SK-N-SH (cell line): ENCODE measurements at regions not wholly inside any gene's neighbourhood (a gene's known extent, or its start where the extent isn't known, plus 50 kb on each side); places are given as distances from the start of the nearest gene placed in this dataset.

Experiments
- CTCF ChIA-PET: fragments of 300-600, 350-600 bp; formaldehyde crosslinking; extraction: SDS; loops from one replicate; lab custom pipeline; 2021; lab: Yijun Ruan, JAX
- POLR2A ChIA-PET: fragments of 350-600 bp; sonication (Branson Sonifier 250); formaldehyde crosslinking; extraction: SDS; loops from one replicate; lab custom pipeline; 2020; ENCODE audit warnings: antibody characterized with exemption, inconsistent platforms; lab: Yijun Ruan, JAX
- DNase-seq: peaks from one replicate; pipeline ENCODE4 v3.0.0; 2012
- H2AFZ ChIP-seq: fragments of 200-600 bp; sonication (generic); 2 replicates; pipeline ENCODE4 v1.8.1; 2016; ENCODE audit warnings: antibody characterized with exemption, mild to moderate bottlenecking, low read depth
- H3F3A ChIP-seq: fragments of 200-600 bp; sonication (generic); replicated peaks from 2 replicates; pipeline ENCODE3; 2016; ENCODE audit warnings: antibody characterized with exemption, mild to moderate bottlenecking; ENCODE audit not compliant: insufficient read depth
- H3K27ac ChIP-seq, 2 experiments: fragments of 200-500 bp in 1 of 2; fragments of 200-600 bp in 1 of 2; sonication (Bioruptor generic) in 1 of 2; sonication (generic), shearing (Covaris generic) in 1 of 2; 2 replicates each; pipeline versions ENCODE4 v1.5.1 to v1.6.1; 2014 to 2016; ENCODE audit warnings: low read depth in 2 of 2, inconsistent platforms in 1 of 2, low read length in 1 of 2, mild to moderate bottlenecking in 1 of 2, mixed read lengths in 1 of 2
- H3K27me3 ChIP-seq: fragments of 200-600 bp; sonication (generic), shearing (Covaris generic); 2 replicates; pipeline ENCODE4 v1.6.1; 2016; ENCODE audit warnings: mixed run types; ENCODE audit not compliant: insufficient read depth
- H3K36me3 ChIP-seq, 2 experiments: fragments of 200-500 bp in 1 of 2; fragments of 200-600 bp in 1 of 2; sonication (Bioruptor generic) in 1 of 2; sonication (generic) in 1 of 2; replicated peaks in 1 of 2; 2 replicates each; pipeline versions ENCODE3 to v1.5.1; 2014 to 2016; ENCODE audit warnings: low read length in 1 of 2, mild to moderate bottlenecking in 1 of 2; ENCODE audit not compliant: insufficient read depth in 2 of 2, control insufficient read depth in 1 of 2
- H3K4me1 ChIP-seq, 2 experiments: fragments of 200-500 bp in 1 of 2; fragments of 200-600 bp in 1 of 2; sonication (Bioruptor generic) in 1 of 2; sonication (generic), shearing (Covaris generic) in 1 of 2; 2 replicates each; pipeline versions ENCODE4 v1.5.1 to v1.6.1; 2014 to 2016; ENCODE audit warnings: low read depth in 1 of 2, low read length in 1 of 2, mixed run types in 1 of 2; ENCODE audit not compliant: insufficient read depth in 2 of 2, control insufficient read depth in 1 of 2
- H3K4me2 ChIP-seq: fragments of 200-600 bp; sonication (generic), shearing (Covaris generic); 2 replicates; pipeline ENCODE4 v1.6.1; 2017; ENCODE audit warnings: mixed run types
- H3K4me3 ChIP-seq, 2 experiments: fragments of 200-500 bp in 1 of 2; fragments of 200-600 bp in 1 of 2; sonication (Bioruptor generic) in 1 of 2; sonication (generic), shearing (Covaris generic) in 1 of 2; 2 replicates each; pipeline versions ENCODE4 v1.5.1 to v1.8.1; 2014 to 2016; ENCODE audit warnings: low read depth in 2 of 2, inconsistent platforms in 1 of 2, low read length in 1 of 2, mild to moderate bottlenecking in 1 of 2, mixed read lengths in 1 of 2, moderate library complexity in 1 of 2
- H3K79me2 ChIP-seq: fragments of 200-600 bp; sonication (generic); 2 replicates; pipeline ENCODE4 v1.8.1; 2017; ENCODE audit warnings: mild to moderate bottlenecking; ENCODE audit not compliant: insufficient read depth
- H3K9ac ChIP-seq: fragments of 200-600 bp; sonication (generic); 2 replicates; pipeline ENCODE4 v1.6.1; 2017; ENCODE audit warnings: mixed run types
- H3K9me2 ChIP-seq: fragments of 200-600 bp; sonication (generic); 2 replicates; pipeline ENCODE4 v1.6.1; 2017; ENCODE audit warnings: mixed run types
- H3K9me3 ChIP-seq: fragments of 200-600 bp; sonication (generic); 2 replicates; pipeline ENCODE4 v1.6.1; 2017; ENCODE audit warnings: mixed run types, mild to moderate bottlenecking, moderate library complexity
- H4K20me1 ChIP-seq: fragments of 200-600 bp; sonication (generic); 2 replicates; pipeline ENCODE4 v1.6.1; 2017; ENCODE audit warnings: mild to moderate bottlenecking, mixed run types; ENCODE audit not compliant: insufficient read depth
- CTCF ChIP-seq: fragments of 200-600 bp; sonication (generic); IDR thresholded peaks from 2 replicates; pipeline ENCODE4 v1.6.1; 2017; ENCODE audit warnings: antibody characterized with exemption, mild to moderate bottlenecking, moderate library complexity
- ELF1 ChIP-seq: IDR thresholded peaks from 2 replicates; pipeline ENCODE4 v1.4.0; 2012
- EZH2phosphoT487 ChIP-seq: fragments of 200-600 bp; sonication (generic); IDR thresholded peaks from 2 replicates; pipeline ENCODE4 v1.6.1; 2017; ENCODE audit warnings: low read depth, mixed run types, mild to moderate bottlenecking, antibody characterized with exemption, moderate library complexity, borderline replicate concordance
- FOSL2 ChIP-seq: IDR thresholded peaks from 2 replicates; pipeline ENCODE4 v1.4.0; 2012; ENCODE audit warnings: low read depth, mild to moderate bottlenecking, moderate library complexity, borderline replicate concordance
- FOXJ3 ChIP-seq: sonication (generic); formaldehyde crosslinking; IDR thresholded peaks from 2 replicates; pipeline ENCODE4 v1.5.1; 2020; ENCODE audit warnings: mild to moderate bottlenecking, missing genetic modification reagents
- FOXM1 ChIP-seq: IDR thresholded peaks from 2 replicates; pipeline ENCODE4 v1.4.0; 2012; ENCODE audit warnings: low read depth, mild to moderate bottlenecking
- GATA2 ChIP-seq: sonication (generic); formaldehyde crosslinking; IDR thresholded peaks from 2 replicates; pipeline ENCODE4 v1.5.0; 2020; ENCODE audit warnings: mild to moderate bottlenecking, missing genetic modification reagents
- MXI1 ChIP-seq: IDR thresholded peaks from 2 replicates; pipeline ENCODE4 v1.6.1; 2012; ENCODE audit warnings: mild to moderate bottlenecking, low read depth, low read length, improper control_type of control experiment
- NFIC ChIP-seq: IDR thresholded peaks from 2 replicates; pipeline ENCODE4 v1.4.0; 2012; ENCODE audit warnings: borderline replicate concordance
- RCOR1 ChIP-seq: fragments of 150-350 bp; IDR thresholded peaks from 2 replicates; pipeline ENCODE4 v1.6.1; 2017; ENCODE audit warnings: antibody characterized with exemption, low read length
- RXRA ChIP-seq: IDR thresholded peaks from 2 replicates; pipeline ENCODE4 v1.4.0; 2012; ENCODE audit warnings: low read depth, mild to moderate bottlenecking, borderline replicate concordance
- SIN3A ChIP-seq: IDR thresholded peaks from 2 replicates; pipeline ENCODE4 v1.6.1; 2012; ENCODE audit warnings: low read depth, mild to moderate bottlenecking, low read length, moderate library complexity, borderline replicate concordance
- SMC3 ChIP-seq: IDR thresholded peaks from 2 replicates; pipeline ENCODE4 v1.6.1; 2012; ENCODE audit warnings: low read depth, low read length, improper control_type of control experiment
- TCF12 ChIP-seq: IDR thresholded peaks from 2 replicates; pipeline ENCODE4 v1.4.0; 2012
- TEAD4 ChIP-seq: IDR thresholded peaks from 2 replicates; pipeline ENCODE4 v1.4.0; 2012; ENCODE audit warnings: mild to moderate bottlenecking, borderline replicate concordance; ENCODE audit not compliant: insufficient read depth
- USF2 ChIP-seq: fragments of 150-350 bp; IDR thresholded peaks from 2 replicates; pipeline ENCODE4 v1.6.1; 2017; ENCODE audit warnings: antibody characterized with exemption, low read length, low read depth, borderline replicate concordance
- YY1 ChIP-seq: IDR thresholded peaks from 2 replicates; pipeline ENCODE4 v1.4.0; 2012; ENCODE audit warnings: low read depth, mild to moderate bottlenecking
- ZBTB33 ChIP-seq: IDR thresholded peaks from 2 replicates; pipeline ENCODE4 v1.4.0; 2012; ENCODE audit warnings: low read depth, borderline replicate concordance
- WGBS: methylation state at CpG from one replicate; pipeline ENCODE4 v1.1.6; 2017; ENCODE audit warnings: low lambda C conversion rate; 5-methylcytosine and 5-hydroxymethylcytosine counted together

GRCh38 chr14:82359201-82359600, 825.5 kb upstream of the SEL1L start:
- H3K4me2 ChIP-seq: no peak overlapping the region
- no peaks in the 10 kb centered on the region for H3F3A ChIP-seq
- 8% methylated on average over 3 of the region's 3 CpGs for WGBS
- no peak for TF ChIP-seq CTCF
- TF ChIP-seq NFIC: no peak
- no peak for TF ChIP-seq FOXM1
- no peak for TF ChIP-seq FOXJ3
- no peak for TF ChIP-seq SMC3
- no peak for TF ChIP-seq TCF12
- TF ChIP-seq RCOR1: no peak
- TF ChIP-seq YY1: no peak
- TF ChIP-seq TEAD4: no peak
- no peak for TF ChIP-seq EZH2phosphoT487
- no peak for TF ChIP-seq RXRA
- TF ChIP-seq GATA2 (CRISPR knock-in tag): no peak
- no peak for TF ChIP-seq USF2
- no peak for TF ChIP-seq SIN3A
- no peak for TF ChIP-seq FOSL2
- no peak for TF ChIP-seq MXI1
- TF ChIP-seq ZBTB33: no peak
- TF ChIP-seq ELF1: no peak
- ChIA-PET POLR2A (no interaction called here), CTCF (no interaction called here)
- no peaks in the 10 kb centered on the region for H3K9me2 ChIP-seq
- no peak overlapping the region for H3K9ac ChIP-seq
- no peaks in the 10 kb centered on the region for H3K36me3 ChIP-seq
- H3K27ac ChIP-seq: no peak overlapping the region
- H2AFZ ChIP-seq: no peak overlapping the region
- no peaks in the 10 kb centered on the region for H3K4me1 ChIP-seq
- no peak overlapping the region for H3K4me3 ChIP-seq
- H3K79me2 ChIP-seq: no peaks in the 10 kb centered on the region
- no peaks in the 10 kb centered on the region for H3K9me3 ChIP-seq
- no peaks in the 10 kb centered on the region for H4K20me1 ChIP-seq
- no peaks in the 10 kb centered on the region for H3K27me3 ChIP-seq
- DNase-seq: no peak
